Endometrium (tissue), 2 donors: ENCODE measurements at regions not wholly inside any gene's neighbourhood (a gene's known extent, or its start where the extent isn't known, plus 50 kb on each side); places are given as distances from the start of the nearest gene placed in this dataset.

ENCODE experiments used
- FAIRE-seq: peaks from 2 replicates; lab custom pipeline; 2012; peaks lifted over from hg19 to GRCh38; lab: Jason Lieb, UNC
- donor health status: control.
- donor health status: control.

GRCh38 chr11:115695677-115696364 lies 191.6 kb upstream of the CADM1 start:
- FAIRE-seq = no peak

DNA sequence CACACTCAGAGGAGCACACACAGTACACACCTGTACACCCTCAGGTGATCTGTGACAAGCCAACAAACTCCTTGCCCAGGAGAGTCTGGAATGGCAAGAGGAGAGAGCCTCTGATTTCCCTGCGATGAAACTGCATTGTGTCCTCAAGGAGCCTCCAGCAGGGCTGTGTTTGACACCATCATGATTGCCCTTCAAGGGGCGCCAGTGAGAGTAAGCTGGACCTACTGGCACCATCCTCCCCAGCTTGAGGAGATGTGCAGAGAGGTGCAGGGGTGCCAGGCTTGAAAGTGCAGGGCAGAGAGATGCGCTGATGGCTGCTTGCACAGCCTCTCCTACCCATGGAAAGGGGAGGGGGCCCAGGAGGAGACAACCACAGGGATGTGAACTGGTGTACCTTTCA lies 188.8 kb upstream of the CADM1 start:
- no peak for FAIRE-seq

GRCh38 chr11:115691030-115691429 lies 186.8 kb upstream of the CADM1 start:
- FAIRE-seq = no peak

DNA sequence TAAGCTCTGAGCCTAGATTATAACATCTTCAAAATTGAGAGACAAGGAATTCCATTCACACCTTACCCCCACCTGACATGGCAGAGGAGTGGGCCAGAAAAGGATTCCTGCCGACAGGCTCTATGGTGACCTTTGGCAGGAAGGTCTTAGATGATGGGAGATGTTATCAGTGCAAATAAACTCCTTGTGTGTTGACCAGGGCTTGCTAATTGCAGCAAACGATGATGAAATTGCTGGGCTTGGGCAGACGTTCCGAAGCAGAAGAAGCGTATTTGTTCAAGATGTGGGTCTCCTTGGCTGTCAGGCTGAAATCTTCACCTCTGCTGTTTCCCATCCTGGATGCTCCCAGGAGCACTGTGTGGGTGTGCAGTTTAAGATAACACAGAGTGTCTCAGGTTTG lies 183.7 kb upstream of the CADM1 start:
- FAIRE-seq = no peak

DNA sequence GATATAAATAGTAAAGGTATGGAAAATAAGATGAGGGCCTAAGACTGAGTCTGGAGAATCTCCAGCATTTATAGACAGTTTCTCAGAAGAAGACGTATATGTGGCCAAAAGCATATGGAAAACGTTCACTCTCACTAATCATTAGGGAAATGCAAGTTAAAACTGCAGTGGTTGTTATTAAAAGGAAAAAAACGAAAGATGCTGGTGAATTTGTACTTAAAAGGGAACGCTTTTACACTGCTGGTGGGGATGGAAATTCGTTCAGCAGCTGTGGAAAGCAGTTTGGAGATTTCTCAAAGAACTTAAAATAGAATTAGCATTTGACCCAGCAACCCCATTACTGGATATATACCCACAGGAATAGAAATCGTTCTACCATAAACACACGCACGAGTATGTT lies 180.5 kb upstream of the CADM1 start:
- FAIRE-seq = no peak

DNA sequence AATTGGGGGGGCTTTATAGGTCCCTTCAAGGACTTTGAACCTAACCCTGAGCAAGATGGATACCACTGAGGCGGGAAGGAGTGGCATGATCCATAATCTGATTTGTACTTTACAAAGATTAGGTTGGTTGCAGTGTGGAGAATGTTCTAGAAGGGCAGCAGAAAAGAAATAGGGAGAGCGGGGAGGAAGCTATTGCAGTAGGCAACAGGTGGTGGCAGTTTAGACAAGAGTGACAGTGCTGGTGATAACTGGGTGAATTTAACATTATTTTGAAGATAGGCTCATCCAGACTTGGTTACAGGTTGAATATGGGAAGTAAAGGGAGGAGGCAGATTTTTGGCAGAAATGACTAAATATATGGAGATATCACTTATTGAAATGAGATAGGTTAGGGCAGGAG lies 179.9 kb upstream of the CADM1 start:
- no peak for FAIRE-seq

- FAIRE-seq = no peak
Observed at GRCh38 chr11:115682888-115683287, 178.7 kb upstream of the CADM1 start.

- no peak for FAIRE-seq
Observed at GRCh38 chr11:115682101-115682500, 177.9 kb upstream of the CADM1 start.

DNA sequence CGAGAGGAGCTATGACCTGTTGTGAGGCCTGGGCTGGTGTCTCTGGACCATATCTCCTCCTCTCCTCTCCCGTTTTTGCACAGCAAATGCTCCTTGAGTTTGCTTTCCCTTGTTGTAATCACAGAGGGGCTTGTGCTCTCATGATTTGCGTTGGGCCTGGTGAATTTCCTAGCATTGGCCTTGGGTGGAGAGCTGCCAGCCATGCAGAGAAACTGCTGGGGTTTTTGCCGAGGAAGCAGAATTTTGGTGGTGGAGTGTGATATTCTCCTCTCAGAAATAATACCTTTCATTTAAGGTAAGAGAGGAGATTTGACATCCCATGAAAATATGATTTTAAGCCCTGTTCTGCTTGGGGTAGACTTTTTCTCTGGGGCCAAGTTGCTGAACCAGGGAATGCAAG lies 175.7 kb upstream of the CADM1 start:
- FAIRE-seq = no peak

DNA sequence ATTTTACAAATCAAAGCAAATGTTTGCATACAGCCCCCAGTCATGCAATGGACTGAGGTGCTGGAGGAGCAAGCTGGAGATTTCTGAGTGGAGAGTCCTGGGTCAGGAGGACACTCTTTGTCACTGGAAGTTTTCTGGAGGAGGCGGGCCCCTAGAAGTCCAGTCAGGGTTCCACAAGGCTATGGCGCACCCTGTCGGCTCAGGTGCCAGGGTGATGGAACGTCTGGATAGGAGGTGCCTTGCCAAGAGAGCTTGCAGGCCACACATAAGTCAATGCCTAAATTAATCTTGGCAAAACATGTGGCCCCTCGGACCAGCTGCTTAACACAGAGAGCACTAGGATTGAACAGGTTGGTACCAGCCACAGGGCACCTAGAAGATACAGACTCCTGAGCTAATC lies 174.7 kb upstream of the CADM1 start:
- no peak for FAIRE-seq

- FAIRE-seq = no peak
Observed at GRCh38 chr11:115677190-115677589, 173.0 kb upstream of the CADM1 start.

DNA sequence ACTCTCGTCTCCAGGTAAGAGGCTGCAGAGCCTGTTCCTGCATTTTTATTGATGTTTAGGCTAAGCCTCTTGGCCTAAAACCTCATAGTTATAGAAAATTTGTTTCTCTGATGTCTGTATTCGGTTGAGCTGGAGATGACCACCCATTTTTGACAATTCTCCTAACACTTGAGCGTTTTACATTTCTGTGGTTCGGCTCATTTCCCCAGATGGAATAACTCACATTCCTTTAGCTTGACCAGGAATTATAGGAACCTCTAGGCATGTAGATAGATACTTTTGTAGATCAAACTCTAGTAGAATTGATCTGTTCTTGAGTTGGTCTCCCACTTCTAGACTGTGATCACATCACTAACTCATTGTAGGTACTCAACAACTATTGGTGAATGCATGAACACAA lies 172.6 kb upstream of the CADM1 start:
- FAIRE-seq = no peak

- FAIRE-seq = no peak
Observed at GRCh38 chr11:115676206-115676605, 172.0 kb upstream of the CADM1 start.

- no peak for FAIRE-seq
Observed at GRCh38 chr11:115674937-115675544, 170.8 kb upstream of the CADM1 start.

DNA sequence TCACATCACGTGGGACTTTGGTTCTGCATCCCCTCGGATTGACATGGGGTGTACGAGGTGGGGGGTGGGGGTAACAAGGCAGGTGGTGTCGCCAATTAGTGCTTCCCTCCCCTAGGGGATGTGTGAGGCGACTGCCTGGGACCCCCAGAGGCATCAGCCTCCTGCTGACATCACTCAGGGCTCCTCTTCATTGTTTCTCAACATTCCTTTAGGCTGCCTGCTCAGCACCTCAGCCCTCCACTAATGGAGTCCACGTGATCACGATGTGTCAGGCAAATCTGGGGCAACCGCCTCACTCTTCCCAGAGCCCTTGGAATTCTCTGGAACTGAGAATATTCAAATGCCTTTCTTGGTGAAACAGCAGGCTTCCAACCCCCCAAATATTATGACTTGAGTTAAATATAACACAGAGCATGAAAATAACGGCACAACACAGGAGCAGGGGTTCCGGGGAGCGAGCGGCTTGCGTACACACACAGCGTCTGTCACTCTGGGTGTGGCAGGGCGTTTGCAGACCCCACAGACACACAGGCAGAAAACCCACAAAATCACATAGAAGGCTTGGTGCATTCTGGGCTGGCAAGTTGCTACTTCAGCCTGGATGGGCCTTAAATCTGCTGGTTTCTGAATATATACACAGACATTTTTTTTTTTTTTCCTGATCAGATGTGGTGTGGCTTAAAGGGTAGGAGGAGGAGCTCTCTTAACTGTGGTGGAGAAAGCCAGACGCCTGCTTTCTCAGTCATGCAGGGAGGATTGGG lies 170.1 kb upstream of the CADM1 start:
- no peak for FAIRE-seq

DNA sequence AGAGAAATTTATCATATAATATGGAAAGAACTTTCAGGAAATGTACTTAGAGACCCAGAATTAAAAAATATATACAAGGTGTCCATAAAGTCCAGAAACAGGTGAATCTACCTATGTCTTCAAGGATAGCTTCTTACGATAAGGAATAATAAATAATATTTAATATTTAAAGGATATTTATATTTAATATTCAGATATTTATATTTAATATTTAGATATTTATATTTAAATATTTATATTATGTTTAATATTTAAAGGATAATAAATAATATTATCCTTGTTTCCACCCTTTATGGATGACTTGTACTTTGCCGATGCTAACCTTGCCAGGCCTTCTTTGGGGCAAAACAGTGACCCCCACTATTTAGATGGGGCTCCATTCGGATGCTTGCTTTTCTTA lies 169.5 kb upstream of the CADM1 start:
- FAIRE-seq = no peak

DNA sequence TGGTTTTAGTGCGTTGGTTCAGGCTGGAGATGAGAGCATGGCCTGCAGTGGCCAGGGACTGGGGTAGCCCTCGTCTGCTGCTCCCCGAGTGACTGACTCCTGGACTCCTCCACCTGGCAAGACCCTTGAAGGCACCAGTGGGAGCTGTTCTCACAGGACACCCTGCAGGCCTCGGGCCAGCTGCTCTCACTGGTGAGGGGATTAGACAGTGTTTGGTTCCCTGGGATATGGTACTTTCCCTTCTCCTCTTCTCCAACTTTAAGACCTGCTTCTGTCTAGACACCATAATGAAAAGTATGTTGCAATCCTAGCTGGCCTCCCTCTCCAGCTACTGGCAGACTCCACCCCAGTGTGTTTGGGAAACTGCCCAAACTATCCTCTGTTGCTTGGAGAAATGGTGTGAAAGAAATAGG lies 168.8 kb upstream of the CADM1 start:
- no peak for FAIRE-seq

DNA sequence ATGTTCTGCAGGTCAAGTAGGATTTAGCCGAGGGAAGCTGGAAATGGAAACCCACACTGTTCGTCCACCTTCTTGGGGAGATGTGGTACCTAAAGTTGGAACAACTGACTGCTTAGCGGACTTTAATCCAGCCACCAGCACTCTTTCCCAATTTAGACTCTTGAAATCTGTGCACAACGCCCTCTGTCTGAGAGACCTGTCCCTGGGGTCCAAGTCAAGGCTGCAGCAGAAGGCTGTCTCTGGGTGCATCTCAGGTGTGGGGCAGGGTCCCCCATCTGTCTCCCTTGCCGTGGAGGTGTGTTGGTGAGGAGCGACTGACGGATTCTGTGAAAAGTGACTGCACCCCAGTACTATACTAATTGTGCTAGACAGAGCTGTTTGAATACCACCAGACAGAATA lies 168.2 kb upstream of the CADM1 start:
- no peak for FAIRE-seq

GRCh38 chr11:115670538-115671205 lies 166.5 kb upstream of the CADM1 start:
- FAIRE-seq = no peak

DNA sequence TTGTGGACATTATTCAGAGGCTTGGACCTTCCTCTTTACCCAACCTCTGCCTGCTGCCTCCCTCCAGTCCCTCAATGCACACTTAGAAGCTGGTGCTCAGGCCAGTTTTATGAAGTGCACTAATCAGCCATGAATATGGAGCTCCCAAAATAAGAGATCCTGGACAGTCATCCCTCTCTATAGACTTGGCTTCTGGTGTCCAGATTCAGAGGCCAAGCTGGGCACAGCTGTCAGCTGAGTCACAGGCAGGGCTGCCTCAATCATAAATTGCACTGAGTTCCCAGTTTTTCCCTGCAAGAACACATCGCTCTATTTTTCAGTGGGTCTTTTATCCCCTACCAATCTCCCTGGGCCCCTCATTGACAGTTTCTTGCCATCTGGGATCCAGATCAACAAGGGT lies 161.7 kb upstream of the CADM1 start:
- no peak for FAIRE-seq

DNA sequence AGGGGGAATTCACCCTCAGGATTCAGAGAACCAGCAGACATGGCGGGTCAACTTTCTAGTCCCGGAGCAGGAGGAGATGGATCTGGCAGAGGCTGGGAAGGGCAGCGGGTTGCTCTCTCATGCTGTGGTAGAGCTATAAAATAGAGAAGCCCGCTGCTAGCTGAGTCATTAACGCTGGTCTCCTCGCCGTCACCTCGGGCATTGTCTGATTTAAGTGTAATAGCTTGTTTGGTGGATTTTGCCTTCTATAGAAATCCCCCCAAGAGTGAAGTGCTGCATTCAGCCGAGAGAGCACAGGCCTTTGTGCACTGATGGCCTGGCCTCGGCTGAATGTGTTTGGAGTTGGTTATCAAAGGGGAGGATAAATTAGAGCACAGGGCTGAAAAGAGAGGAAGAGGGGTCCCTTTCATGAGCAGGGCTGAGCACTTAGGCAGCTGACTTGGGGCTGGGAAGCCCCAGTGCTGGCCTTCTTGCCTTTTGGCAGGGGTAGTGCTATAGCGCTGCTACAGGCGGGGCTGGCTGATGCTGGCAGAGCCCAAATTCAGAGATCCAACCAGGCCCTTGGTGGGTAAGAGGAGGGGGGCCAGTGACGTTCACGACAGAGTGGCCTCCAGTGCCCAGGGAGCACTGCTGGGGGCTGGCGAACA lies 161.1 kb upstream of the CADM1 start:
- FAIRE-seq = no peak

GRCh38 chr11:115664313-115664712 lies 160.1 kb upstream of the CADM1 start:
- FAIRE-seq = no peak

GRCh38 chr11:115663790-115664189 lies 159.6 kb upstream of the CADM1 start:
- FAIRE-seq = no peak
